ENCODE measurements at regions not wholly inside any gene's neighbourhood (a gene's known extent, or its start where the extent isn't known, plus 50 kb on each side); places are given as distances from the start of the nearest gene placed in this dataset.

DNA sequence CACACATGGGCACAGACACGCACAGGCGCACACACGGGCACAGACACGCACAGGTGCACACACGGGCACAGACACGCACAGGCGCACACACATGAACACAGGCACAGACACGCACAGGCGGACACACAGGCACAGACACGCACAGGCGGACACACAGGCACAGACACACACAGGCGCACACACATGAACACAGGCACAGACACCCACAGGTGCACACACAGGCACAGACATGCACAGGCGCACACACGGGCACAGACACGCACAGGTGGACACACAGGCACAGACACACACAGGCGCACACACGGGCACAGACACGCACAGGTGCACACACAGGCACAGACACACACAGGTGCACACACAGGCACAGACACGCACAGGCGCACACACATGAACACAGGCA, 312.8 kb upstream of the IRX1 start:
- no peaks in the 10 kb centered on the region for H3K36me3 Mint-ChIP-seq
- no peak overlapping the region for H3K4me3 Mint-ChIP-seq
- H3K27me3 Mint-ChIP-seq, result no peaks in the 10 kb centered on the region
- DNase-seq (no peak), ATAC-seq (replicated peaks) (no peak)
- peaks cover 6% of the 10 kb centered on the region in 2 donors for H3K9me3 Mint-ChIP-seq
- no peak overlapping the region for H3K27ac Mint-ChIP-seq
- H3K4me1 Mint-ChIP-seq, result no peaks in the 10 kb centered on the region

DNA sequence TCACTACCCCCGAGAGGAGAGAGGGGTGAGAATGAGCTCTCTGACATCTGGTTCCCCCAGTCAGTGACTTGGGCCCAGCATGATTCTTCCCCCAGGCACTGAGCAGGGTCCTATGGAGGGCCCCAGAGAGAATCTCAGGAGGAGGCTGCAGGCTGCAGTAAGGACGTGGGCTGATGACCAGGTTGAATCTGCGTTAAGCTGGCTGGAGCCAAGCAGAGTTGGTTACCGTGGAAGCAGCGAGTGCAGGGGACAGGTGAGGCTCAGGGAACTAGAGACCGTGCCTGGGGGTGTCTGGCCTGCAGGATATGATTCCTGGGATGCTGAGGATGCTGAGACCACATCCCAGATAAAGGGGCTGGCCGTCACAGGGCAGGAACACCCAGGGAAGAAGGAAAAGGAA, 314.3 kb upstream of the IRX1 start:
- Mint-ChIP-seq H3K27me3 (no peaks in the 10 kb centered on the region), H3K27ac (no peak overlapping the region), H3K4me1 (peaks cover 0 to 2% of the 10 kb centered on the region in 2 donors), H3K36me3 (no peaks in the 10 kb centered on the region), H3K4me3 (no peak overlapping the region), H3K9me3 (peaks cover 6 to 11% of the 10 kb centered on the region in 2 donors)
- DNase-seq (no peak), ATAC-seq (replicated peaks) (no peak)

DNA sequence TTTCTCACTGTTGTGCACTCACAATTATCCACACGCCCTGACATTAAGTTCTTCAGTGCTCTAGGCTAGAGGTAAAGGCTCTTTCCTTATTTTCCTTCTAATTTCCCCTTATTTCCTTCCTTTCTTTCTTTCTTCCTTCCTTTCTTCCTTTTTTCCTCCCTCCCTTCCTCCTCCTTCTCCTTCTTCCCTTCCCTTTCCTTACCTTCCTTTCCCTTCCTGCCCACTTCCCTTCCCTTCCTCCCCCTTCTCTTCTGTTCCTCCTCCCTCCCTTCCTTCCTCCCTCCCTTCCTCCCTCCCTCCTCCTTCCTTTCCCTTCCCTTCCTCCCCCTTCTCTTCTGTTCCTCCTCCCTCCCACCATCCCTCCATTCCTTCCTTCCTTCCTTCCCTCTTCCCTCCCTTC, 317.0 kb upstream of the IRX1 start:
- no peak overlapping the region for H3K4me3 Mint-ChIP-seq
- ATAC-seq (replicated peaks), result no peak
- no peak overlapping the region for H3K27ac Mint-ChIP-seq
- peaks cover 8 to 13% of the 10 kb centered on the region in 2 donors for H3K9me3 Mint-ChIP-seq
- no peak for DNase-seq
- no peaks in the 10 kb centered on the region for H3K36me3 Mint-ChIP-seq
- peaks cover 0 to 2% of the 10 kb centered on the region in 2 donors for H3K4me1 Mint-ChIP-seq
- H3K27me3 Mint-ChIP-seq, result no peaks in the 10 kb centered on the region

DNA sequence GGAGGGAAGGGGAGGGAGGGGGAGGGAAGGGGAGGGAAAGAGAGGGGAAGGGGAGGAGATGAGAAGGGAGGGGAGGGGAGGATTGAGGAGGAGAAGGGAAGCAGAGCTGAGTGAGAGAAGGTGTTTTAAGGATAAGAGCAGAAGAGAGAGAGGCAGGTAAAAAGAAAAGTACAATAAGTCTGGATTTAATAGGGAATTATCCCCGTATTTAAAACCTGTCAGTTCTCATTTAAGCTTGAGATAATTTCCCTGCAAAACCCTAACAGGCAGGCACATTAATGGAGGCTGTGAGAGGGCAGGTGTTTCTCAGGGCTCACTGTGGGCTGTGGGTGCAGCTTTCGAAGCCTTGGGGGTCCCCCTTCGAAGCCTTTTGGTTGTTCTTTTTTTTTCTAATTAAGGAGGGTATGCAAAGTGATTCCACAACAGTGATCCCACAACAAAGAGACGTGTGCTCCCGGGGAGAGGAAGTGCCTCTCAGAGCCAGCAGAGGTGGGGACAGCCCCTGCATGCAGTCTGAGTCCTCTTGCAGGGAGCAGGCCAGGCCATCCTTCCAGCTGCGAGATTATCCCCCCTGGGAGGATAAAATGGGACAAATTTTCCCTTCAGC, 317.9 kb upstream of the IRX1 start:
- no peaks in the 10 kb centered on the region for H3K27me3 Mint-ChIP-seq
- H3K36me3 Mint-ChIP-seq, result no peaks in the 10 kb centered on the region
- peaks cover 0 to 2% of the 10 kb centered on the region in 2 donors for H3K4me1 Mint-ChIP-seq
- H3K9me3 Mint-ChIP-seq, result peaks cover 5 to 10% of the 10 kb centered on the region in 2 donors
- H3K4me3 Mint-ChIP-seq, result no peak overlapping the region
- peak; percentile 81 to 89 for ATAC-seq (replicated peaks)
- no peak overlapping the region for H3K27ac Mint-ChIP-seq
- DNase-seq, result peak; percentile 6

DNA sequence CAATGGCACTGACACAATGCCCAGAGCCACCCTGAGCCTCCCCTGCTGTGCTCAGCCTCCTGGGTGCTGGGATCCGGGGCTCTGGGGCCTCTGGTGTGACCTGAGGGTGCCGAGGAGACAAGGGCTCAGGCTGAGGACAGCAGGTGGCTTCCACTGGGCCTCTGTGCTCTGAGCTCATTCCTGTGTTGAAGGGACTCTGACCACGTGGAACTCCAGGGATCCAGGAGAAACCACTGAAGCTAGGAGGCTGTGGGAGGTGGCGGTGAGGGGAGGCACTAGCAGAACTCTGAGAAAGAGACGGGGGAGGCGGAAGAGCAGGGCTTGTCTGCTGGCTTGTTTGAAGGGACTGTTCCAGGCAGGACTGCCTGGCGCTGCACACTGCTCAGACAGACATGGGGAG, 318.7 kb upstream of the IRX1 start:
- Mint-ChIP-seq H3K9me3 (peaks cover 2 to 8% of the 10 kb centered on the region in 2 donors), H3K4me3 (no peak overlapping the region), H3K4me1 (peaks cover 0 to 2% of the 10 kb centered on the region in 2 donors), H3K27ac (peak overlapping the region; percentile 31), H3K36me3 (no peaks in the 10 kb centered on the region), H3K27me3 (no peaks in the 10 kb centered on the region)
- ATAC-seq (replicated peaks) (no peak), DNase-seq (no peak)

DNA sequence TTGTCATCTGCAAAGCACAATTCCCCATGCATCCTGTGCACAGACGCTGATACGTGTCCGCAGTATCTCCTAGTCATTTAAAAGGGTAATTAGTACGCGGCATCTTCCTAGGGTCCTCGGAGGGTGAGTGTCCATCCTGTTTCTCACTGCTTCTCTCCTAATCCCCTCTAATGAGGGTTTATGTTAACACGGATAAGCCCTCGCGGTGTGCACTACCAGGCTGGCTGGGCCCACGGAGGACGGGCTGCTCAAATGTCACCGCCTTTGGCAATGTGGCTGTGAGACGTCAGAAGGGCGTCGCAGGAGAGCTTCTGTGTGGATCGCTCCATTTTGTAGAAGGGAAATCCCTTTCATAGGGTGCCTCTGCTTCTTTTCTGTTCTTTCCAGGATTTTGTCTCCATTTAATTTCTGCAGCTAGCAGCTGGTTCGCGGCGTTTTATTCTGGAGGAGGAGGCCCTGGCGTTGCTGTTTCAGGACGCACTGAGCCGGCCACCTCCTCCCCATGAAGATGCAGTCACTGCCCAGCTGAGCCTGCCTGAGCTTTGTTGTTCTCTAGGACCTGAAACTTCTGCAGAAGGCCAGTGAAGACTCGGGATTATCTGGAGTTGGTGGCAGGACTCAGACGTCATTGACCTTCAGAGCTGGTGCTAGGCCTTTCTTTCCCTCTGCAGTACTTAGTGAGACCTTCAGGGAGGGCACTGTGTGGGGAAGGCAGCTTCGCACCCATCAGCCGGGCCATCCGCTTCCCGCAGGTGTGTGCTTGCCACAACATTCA, 326.1 kb upstream of the IRX1 start:
- Mint-ChIP-seq H3K4me1 (no peaks in the 10 kb centered on the region), H3K27me3 (no peaks in the 10 kb centered on the region), H3K4me3 (no peak overlapping the region), H3K27ac (no peak overlapping the region), H3K9me3 (no peaks in the 10 kb centered on the region), H3K36me3 (no peaks in the 10 kb centered on the region)
- DNase-seq (no peak), ATAC-seq (replicated peaks) (no peak)

DNA sequence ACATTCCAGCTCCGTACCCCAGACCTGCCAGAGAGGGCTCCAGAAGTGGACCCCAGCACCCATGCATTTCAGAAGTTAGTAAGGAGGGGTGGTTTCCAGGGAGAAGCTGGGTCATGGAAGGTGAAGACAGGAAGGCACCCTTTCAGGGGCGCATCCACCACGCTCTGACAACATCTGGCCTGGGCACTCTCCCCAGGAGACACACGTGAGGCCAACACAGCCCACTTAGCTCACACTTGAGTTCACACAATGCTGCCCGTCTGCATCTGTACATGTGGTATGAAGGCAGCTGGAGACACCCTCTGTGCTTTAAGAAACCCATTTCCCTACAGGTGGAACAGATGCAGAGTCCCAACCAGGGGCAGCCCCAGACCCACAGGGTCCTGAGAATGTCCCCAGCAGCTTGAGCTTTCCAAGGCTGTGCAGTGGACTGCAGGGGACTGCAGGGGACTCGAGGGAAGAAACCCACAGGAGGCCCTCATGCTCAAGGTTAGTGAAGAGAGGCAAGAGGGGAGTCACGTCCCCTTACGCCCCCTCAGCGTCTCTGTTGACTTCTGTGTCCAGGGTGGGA, 326.8 kb upstream of the IRX1 start:
- Mint-ChIP-seq H3K9me3 (no peaks in the 10 kb centered on the region), H3K27me3 (no peaks in the 10 kb centered on the region), H3K4me3 (no peak overlapping the region), H3K27ac (no peak overlapping the region), H3K36me3 (no peaks in the 10 kb centered on the region), H3K4me1 (no peaks in the 10 kb centered on the region)
- no peak for ATAC-seq (replicated peaks)
- DNase-seq, result no peak

DNA sequence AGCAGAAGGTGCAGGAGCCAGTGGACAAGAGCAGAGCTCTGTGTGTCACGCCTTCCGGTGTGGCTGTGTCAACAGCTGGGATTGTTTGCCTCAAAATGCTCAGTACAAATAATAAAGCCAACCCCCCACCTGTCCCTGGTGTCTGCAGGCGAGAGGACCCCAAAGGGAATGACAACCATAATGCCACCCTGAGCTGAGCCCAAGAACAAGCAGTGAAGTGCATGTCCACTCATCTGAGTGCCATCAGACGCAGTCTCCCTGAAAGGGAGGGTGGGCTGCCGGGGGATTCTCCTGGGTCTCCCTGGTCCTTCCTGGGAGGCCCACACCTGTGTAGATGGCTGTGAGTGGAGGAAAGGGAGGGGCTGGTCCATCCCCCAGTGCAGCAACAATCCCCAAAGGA, 328.8 kb upstream of the IRX1 start:
- H3K9me3 Mint-ChIP-seq, result peaks cover 3 to 6% of the 10 kb centered on the region in 2 donors
- no peak for DNase-seq
- no peak overlapping the region for H3K27ac Mint-ChIP-seq
- no peaks in the 10 kb centered on the region for H3K27me3 Mint-ChIP-seq
- ATAC-seq (replicated peaks), result no peak
- H3K4me3 Mint-ChIP-seq, result no peak overlapping the region
- no peaks in the 10 kb centered on the region for H3K4me1 Mint-ChIP-seq
- H3K36me3 Mint-ChIP-seq, result no peaks in the 10 kb centered on the region

DNA sequence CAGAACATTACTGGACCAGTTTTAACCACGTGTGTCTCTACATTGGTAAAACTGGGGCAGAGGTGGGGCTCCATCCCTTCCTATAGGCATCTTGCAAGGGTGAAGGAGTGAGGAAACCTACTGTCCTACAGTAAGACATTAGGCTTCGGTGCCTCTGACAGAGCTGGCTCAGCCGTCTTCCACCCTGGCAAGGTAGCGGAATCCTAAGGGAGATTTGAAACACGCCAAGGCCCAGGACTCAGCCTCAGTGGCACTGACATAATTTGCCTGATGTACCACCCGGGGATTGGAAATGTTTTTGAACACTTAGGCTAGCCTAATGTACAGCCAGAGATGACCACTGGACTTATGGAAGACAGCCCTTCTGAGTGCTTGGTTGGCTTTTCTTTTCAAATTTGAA, 329.7 kb upstream of the IRX1 start:
- Mint-ChIP-seq H3K27me3 (no peaks in the 10 kb centered on the region), H3K9me3 (peaks cover 6 to 10% of the 10 kb centered on the region in 2 donors), H3K36me3 (no peaks in the 10 kb centered on the region), H3K4me3 (no peak overlapping the region), H3K27ac (no peak overlapping the region), H3K4me1 (no peaks in the 10 kb centered on the region)
- ATAC-seq (replicated peaks), result no peak
- no peak for DNase-seq

DNA sequence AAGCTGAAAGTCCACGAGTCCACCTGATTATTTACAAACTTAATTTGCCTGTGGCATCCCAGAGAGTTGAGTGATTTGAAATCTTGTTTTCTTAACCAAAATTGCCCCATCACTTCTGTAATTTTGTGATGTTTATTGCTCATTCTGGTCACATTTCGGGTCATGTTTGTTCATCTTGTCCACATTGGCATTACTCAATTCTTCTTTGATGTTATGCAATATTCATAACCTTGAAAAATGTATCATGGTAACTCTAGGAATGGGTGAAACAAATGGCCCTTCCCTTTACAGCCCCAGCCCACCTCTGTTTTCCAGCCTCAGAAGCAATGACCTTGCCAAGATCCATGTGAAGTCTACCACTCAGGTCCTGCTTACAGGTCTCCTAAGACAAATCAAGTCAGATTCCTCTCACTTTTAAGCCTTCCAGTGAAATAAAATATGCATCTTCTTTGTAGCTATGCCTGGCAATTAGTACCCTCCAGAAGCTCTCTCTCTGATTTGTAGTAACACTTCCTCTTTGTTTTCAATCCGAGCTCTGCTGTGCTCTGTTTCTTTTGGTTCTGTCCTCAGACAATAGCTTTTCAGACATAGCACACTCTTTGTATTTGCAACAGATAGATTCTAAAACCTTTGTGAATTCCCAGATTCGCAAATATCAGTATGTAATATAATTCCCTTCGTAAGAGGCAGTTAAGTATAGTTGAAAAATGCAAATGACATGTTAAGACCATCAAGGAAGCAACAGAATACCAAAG, 330.3 kb upstream of the IRX1 start:
- Mint-ChIP-seq H3K36me3 (no peaks in the 10 kb centered on the region), H3K27ac (no peak overlapping the region), H3K4me1 (no peaks in the 10 kb centered on the region), H3K4me3 (no peak overlapping the region), H3K9me3 (peaks cover 6 to 11% of the 10 kb centered on the region in 2 donors), H3K27me3 (no peaks in the 10 kb centered on the region)
- DNase-seq (no peak), ATAC-seq (replicated peaks) (no peak)

DNA sequence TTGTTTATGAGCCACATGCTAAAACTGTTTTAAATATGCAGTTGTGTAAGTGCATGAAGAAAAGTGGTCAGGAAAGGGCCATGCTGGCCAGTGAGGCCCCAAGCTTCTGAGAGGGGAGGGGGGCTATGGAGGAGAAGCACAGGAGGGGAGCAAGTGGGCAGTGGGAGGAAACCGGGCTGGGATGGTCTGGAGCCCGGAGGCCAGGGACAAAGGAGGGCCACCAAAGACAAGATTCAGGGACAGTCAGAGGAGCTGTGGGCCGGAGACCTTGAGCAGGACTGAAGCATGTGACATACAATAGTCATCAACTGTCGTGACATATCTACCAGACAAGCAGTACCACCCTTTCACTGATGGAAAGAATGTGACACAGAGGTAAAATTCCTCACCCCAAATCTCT, 333.2 kb upstream of the IRX1 start:
- Mint-ChIP-seq H3K9me3 (peaks cover 8 to 11% of the 10 kb centered on the region in 2 donors), H3K27me3 (no peaks in the 10 kb centered on the region), H3K4me3 (no peak overlapping the region), H3K27ac (no peak overlapping the region), H3K4me1 (no peaks in the 10 kb centered on the region), H3K36me3 (no peaks in the 10 kb centered on the region)
- DNase-seq (no peak), ATAC-seq (replicated peaks) (no peak)

DNA sequence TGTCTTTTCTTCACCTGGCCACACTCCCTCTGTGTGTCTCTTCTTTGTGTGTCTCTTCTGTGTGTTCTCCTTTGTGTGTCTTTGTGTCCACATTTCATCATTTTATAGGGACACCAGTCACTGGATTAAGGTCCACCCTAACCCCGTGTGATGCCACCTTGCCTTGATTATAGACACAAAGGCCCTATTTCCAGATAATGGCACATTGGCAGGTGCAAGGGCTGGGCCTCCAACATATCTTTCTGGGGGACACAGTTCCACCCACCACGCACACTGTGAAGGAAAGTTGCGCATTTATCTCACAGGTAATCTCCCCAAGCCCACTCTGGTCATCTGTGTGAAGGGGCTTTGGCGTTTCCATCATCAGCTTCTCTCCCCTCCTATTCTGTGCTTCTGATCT, 334.6 kb upstream of the IRX1 start:
- no peaks in the 10 kb centered on the region for H3K36me3 Mint-ChIP-seq
- no peaks in the 10 kb centered on the region for H3K4me1 Mint-ChIP-seq
- no peaks in the 10 kb centered on the region for H3K27me3 Mint-ChIP-seq
- ATAC-seq (replicated peaks) (no peak), DNase-seq (no peak)
- H3K27ac Mint-ChIP-seq, result no peak overlapping the region
- H3K4me3 Mint-ChIP-seq, result no peak overlapping the region
- peaks cover 8 to 11% of the 10 kb centered on the region in 2 donors for H3K9me3 Mint-ChIP-seq

DNA sequence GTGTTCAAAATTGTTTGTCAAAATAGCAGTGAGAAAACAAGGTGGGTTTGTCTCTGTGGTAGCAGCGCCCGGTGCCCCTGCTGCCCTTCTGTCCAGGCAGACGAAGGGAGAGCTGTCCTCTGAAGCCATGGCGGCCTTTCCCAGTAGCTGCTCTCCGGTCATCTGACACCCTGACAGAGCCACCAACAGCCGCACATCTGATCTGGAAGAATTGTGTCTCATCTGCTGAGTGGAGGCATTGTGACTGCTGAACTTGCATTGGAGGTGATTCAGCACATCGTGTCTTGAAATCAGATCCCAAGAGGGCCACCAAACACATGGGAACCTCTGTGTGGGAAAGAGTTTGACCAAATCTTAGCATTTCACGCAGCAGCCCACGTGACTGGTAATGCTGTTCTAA, 337.6 kb upstream of the IRX1 start:
- Mint-ChIP-seq H3K9me3 (peaks cover 8 to 11% of the 10 kb centered on the region in 2 donors), H3K4me1 (no peaks in the 10 kb centered on the region), H3K4me3 (no peak overlapping the region), H3K27me3 (no peaks in the 10 kb centered on the region), H3K27ac (no peak overlapping the region), H3K36me3 (no peaks in the 10 kb centered on the region)
- no peak for ATAC-seq (replicated peaks)
- DNase-seq, result no peak

DNA sequence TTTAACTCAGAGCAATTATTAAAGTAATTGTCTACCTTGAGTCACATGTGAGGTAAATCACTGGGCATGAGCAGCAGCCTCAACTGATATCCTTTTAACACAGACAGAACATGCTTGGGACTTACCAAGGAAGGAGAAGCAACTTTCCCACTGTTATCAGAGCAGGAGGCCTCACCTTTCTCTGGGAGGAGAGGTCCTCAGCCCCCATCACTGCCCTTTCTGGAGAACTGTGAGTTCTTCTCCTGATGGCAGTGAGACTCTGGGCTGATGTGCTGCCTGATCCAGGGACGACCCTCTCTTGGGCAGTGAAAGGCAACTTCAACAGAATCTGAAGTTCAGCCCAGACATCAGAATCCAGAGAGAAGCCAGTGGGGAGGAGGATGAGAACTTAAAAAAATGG, 343.4 kb upstream of the IRX1 start:
- Mint-ChIP-seq H3K27ac (no peak overlapping the region), H3K4me3 (no peak overlapping the region), H3K9me3 (peaks cover 3 to 17% of the 10 kb centered on the region in 2 donors), H3K36me3 (peaks cover 0 to 2% of the 10 kb centered on the region in 2 donors), H3K27me3 (no peaks in the 10 kb centered on the region), H3K4me1 (no peaks in the 10 kb centered on the region)
- DNase-seq (no peak), ATAC-seq (replicated peaks) (no peak)
